ENCODE measurements at regions not wholly inside any gene's neighbourhood (a gene's known extent, or its start where the extent isn't known, plus 50 kb on each side); places are given as distances from the start of the nearest gene placed in this dataset.

GRCh38 chr16:80441935-80442334, 98.9 kb upstream of the DYNLRB2 start:
- TF ChIP-seq MAX (IDR thresholded peaks at IDR 0.05; ENCODE audit: insufficient read depth, insufficient read length): no peak
- TF ChIP-seq JUN (IDR thresholded peaks at IDR 0.05; ENCODE audit: borderline replicate concordance, insufficient read depth, insufficient read length, low read depth): no peak
- TF ChIP-seq CTCF (IDR thresholded peaks at IDR 0.05; ENCODE audit: extremely low read depth in 1 of 2, insufficient read depth in 1 of 2, low read depth in 1 of 2, low read length in 2 of 2): no peak
- no peak for TF ChIP-seq POLR2A (IDR thresholded peaks at IDR 0.05; ENCODE audit: low read depth, low read length)
- no peak for TF ChIP-seq POLR2AphosphoS5 (IDR thresholded peaks at IDR 0.05; ENCODE audit: insufficient read depth, low read depth, low read length)
- no peak for TF ChIP-seq EZH2 (IDR thresholded peaks at IDR 0.05; ENCODE audit: borderline replicate concordance, low read depth, low read length, severe bottlenecking)
- TF ChIP-seq MYC (IDR thresholded peaks at IDR 0.05; ENCODE audit: low read depth, low read length): no peak
- TF ChIP-seq FOS (IDR thresholded peaks at IDR 0.05; ENCODE audit: borderline replicate concordance, insufficient read depth, low read length): no peak
- TF ChIP-seq GATA2 (IDR thresholded peaks at IDR 0.05; ENCODE audit: insufficient read depth, insufficient read length, low read depth, low read length): no peak

All from endothelial cell of umbilical vein (primary cell).